AG04449 (cell line): ENCODE measurements at regions not wholly inside any gene's neighbourhood (a gene's known extent, or its start where the extent isn't known, plus 50 kb on each side); places are given as distances from the start of the nearest gene placed in this dataset.
"Not testable (repeated sequence)": the region's sequence is repeated elsewhere in the genome, so short reads cannot be mapped to it uniquely, and the experiment has no call there.

Experiments used
- CTCF ChIA-PET: fragments of 350-600 bp; formaldehyde crosslinking; extraction: SDS; loops from one replicate; lab custom pipeline; 2021; ENCODE audit warnings: antibody characterized with exemption; lab: Yijun Ruan, JAX
- POLR2A ChIA-PET: fragments of 400-600, 350-600 bp; formaldehyde crosslinking; extraction: SDS; loops from one replicate; lab custom pipeline; 2020; ENCODE audit warnings: antibody characterized with exemption, inconsistent platforms; lab: Yijun Ruan, JAX
- DNase-seq: peaks from one replicate; pipeline ENCODE4 v3.0.0-alpha.2; 2010; ENCODE audit warnings: low read depth, low spot score
- H3K4me3 ChIP-seq: 2 replicates; pipeline ENCODE4 v1.5.1; 2011; ENCODE audit warnings: low read depth, mild to moderate bottlenecking, control low read depth, low read length
- CTCF ChIP-seq: IDR thresholded peaks from one replicate; pipeline ENCODE4 v1.5.1; 2011; ENCODE audit warnings: mild to moderate bottlenecking, moderate library complexity, low read length, control low read depth, inconsistent platforms; ENCODE audit not compliant: insufficient read depth; ENCODE audit errors: missing control alignments

GRCh38 chr10:78096486-78096885 lies 62.8 kb downstream of the RPS24 start:
- H3K4me3 ChIP-seq, DNase-seq, CTCF ChIA-PET, POLR2A ChIA-PET: not testable (repeated sequence)

GRCh38 chr10:78102593-78102992 lies 68.9 kb downstream of the RPS24 start:
- POLR2A ChIA-PET, H3K4me3 ChIP-seq, CTCF ChIA-PET, DNase-seq: not testable (repeated sequence)

- H3K4me3 ChIP-seq: no peak overlapping the region
- no peak for DNase-seq
- ChIA-PET POLR2A (interaction anchor here (0.6 kb wide), 1 partner anchor 1104 kb away, joined by 3 read pairs; no protein-coding TSS in a partner anchor), CTCF (no interaction called here)
- TF ChIP-seq CTCF: no peak
Observed at GRCh38 chr10:78109210-78109609, 75.5 kb downstream of the RPS24 start.

GRCh38 chr10:78115135-78115853 lies 81.6 kb downstream of the RPS24 start:
- ChIA-PET CTCF (no interaction called here), POLR2A (no interaction called here)
- no peak for DNase-seq
- no peak for TF ChIP-seq CTCF
- H3K4me3 ChIP-seq: no peak overlapping the region

GRCh38 chr10:78116361-78116760 lies 82.7 kb downstream of the RPS24 start:
- ChIA-PET CTCF (interaction anchor here (1.1 kb wide), 1 partner anchor 147 kb away, joined by 3 read pairs; no protein-coding TSS in a partner anchor), POLR2A (no interaction called here)
- H3K4me3 ChIP-seq: no peak overlapping the region
- no peak for DNase-seq
- TF ChIP-seq CTCF: no peak

GRCh38 chr10:78118591-78118990 lies 84.9 kb downstream of the RPS24 start:
- CTCF ChIA-PET: no interaction called here
- DNase-seq: no peak
- H3K4me3 ChIP-seq: no peak overlapping the region
- TF ChIP-seq CTCF: no peak
- POLR2A ChIA-PET: no interaction called here

GRCh38 chr10:78121801-78122200 lies 88.1 kb downstream of the RPS24 start:
- ChIA-PET CTCF (no interaction called here), POLR2A (no interaction called here)
- no peak for DNase-seq
- H3K4me3 ChIP-seq: no peak overlapping the region
- no peak for TF ChIP-seq CTCF
